ENCODE measurements at regions not wholly inside any gene's neighbourhood (a gene's known extent, or its start where the extent isn't known, plus 50 kb on each side); places are given as distances from the start of the nearest gene placed in this dataset.

DNA sequence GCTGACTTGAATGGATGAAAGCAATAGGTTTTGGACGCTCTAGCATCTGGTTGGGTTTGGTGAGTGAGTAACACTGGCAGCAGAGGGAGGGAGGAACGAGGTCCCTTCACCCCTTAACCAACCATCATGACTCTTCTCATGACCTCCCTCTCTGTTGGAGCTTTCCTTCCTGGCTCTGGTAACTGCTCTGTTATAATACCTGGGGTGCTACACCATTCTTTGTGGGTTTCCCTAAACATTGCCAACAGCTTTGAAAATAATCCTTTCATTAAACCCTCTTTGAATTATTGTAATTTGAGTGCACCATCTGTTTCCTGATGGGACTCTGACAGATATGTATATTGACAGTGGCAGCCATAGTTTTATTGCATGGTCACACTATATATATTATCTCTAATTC, 146.2 kb upstream of the PTPRG start:
- Histone ChIP-seq H3K9me3 (ENCODE audit: control insufficient read depth in 4 of 4, insufficient read depth in 3 of 4, low read length in 3 of 4) (no peaks in the 10 kb centered on the region), H3K27ac (ENCODE audit: low read depth in 1 of 2, low read length in 1 of 2) (no peak overlapping the region), H3K27me3 (ENCODE audit: control insufficient read depth in 3 of 3, insufficient read depth in 3 of 3, low read length in 2 of 3) (no peaks in the 10 kb centered on the region), H3K9ac (ENCODE audit: insufficient read depth in 1 of 2, low read length in 2 of 2) (no peak overlapping the region), H3K4me1 (ENCODE audit: control insufficient read depth in 5 of 5, insufficient read depth in 5 of 5, low read length in 5 of 5) (no peaks in the 10 kb centered on the region), H3K36me3 (ENCODE audit: control insufficient read depth in 4 of 4, insufficient read depth in 4 of 4, low read length in 4 of 4) (no peaks in the 10 kb centered on the region), H3K4me3 (no peak overlapping the region)
- no peak for TF ChIP-seq CTCF (IDR thresholded peaks at IDR 0.05; ENCODE audit: control extremely low read depth, extremely low read depth)
- ATAC-seq (ENCODE audit: insufficient read depth, low FRiP score) = no peak
- 50 to 64% methylated on average over 2 of the region's 2 CpGs for WGBS, 2 donors
- DNase-seq = no peak

- H3K4me1 ChIP-seq (ENCODE audit: control insufficient read depth in 5 of 5, insufficient read depth in 5 of 5, low read length in 5 of 5) = no peaks in the 10 kb centered on the region
- DNase-seq (no peak), ATAC-seq (ENCODE audit: insufficient read depth, low FRiP score) (no peak)
- H3K27ac ChIP-seq (ENCODE audit: low read depth in 1 of 2, low read length in 1 of 2) = no peak overlapping the region
- 89 to 95% methylated on average over 1 of the region's 1 CpG for WGBS, 2 donors
- H3K27me3 ChIP-seq (ENCODE audit: control insufficient read depth in 3 of 3, insufficient read depth in 3 of 3, low read length in 2 of 3) = no peaks in the 10 kb centered on the region
- H3K9ac ChIP-seq (ENCODE audit: insufficient read depth in 1 of 2, low read length in 2 of 2) = no peak overlapping the region
- no peak overlapping the region for H3K4me3 ChIP-seq
- H3K36me3 ChIP-seq (ENCODE audit: control insufficient read depth in 4 of 4, insufficient read depth in 4 of 4, low read length in 4 of 4) = no peaks in the 10 kb centered on the region
- no peaks in the 10 kb centered on the region for H3K9me3 ChIP-seq (ENCODE audit: control insufficient read depth in 4 of 4, insufficient read depth in 3 of 4, low read length in 3 of 4)
- no peak for TF ChIP-seq CTCF (IDR thresholded peaks at IDR 0.05; ENCODE audit: control extremely low read depth, extremely low read depth)
These were observed 144.8 kb upstream of the PTPRG start for GRCh38 chr3:61416618-61417017.

GRCh38 chr3:61417352-61417751, 144.0 kb upstream of the PTPRG start:
- DNase-seq = peak in 2 of 3 donors; percentile 28 to 34
- Histone ChIP-seq H3K4me3 (no peak overlapping the region), H3K9me3 (ENCODE audit: control insufficient read depth in 4 of 4, insufficient read depth in 3 of 4, low read length in 3 of 4) (no peaks in the 10 kb centered on the region), H3K27me3 (ENCODE audit: control insufficient read depth in 3 of 3, insufficient read depth in 3 of 3, low read length in 2 of 3) (no peaks in the 10 kb centered on the region), H3K9ac (ENCODE audit: insufficient read depth in 1 of 2, low read length in 2 of 2) (no peak overlapping the region), H3K27ac (ENCODE audit: low read depth in 1 of 2, low read length in 1 of 2) (no peak overlapping the region), H3K4me1 (ENCODE audit: control insufficient read depth in 5 of 5, insufficient read depth in 5 of 5, low read length in 5 of 5) (no peaks in the 10 kb centered on the region), H3K36me3 (ENCODE audit: control insufficient read depth in 4 of 4, insufficient read depth in 4 of 4, low read length in 4 of 4) (no peaks in the 10 kb centered on the region)
- WGBS, 2 donors = 84 to 91% methylated on average over 2 of the region's 2 CpGs
- TF ChIP-seq CTCF (IDR thresholded peaks at IDR 0.05; ENCODE audit: control extremely low read depth, extremely low read depth) = no peak
- ATAC-seq (ENCODE audit: insufficient read depth, low FRiP score) = no peak

GRCh38 chr3:61420136-61420759, 141.1 kb upstream of the PTPRG start:
- 83 to 90% methylated on average over 4 of the region's 4 CpGs for WGBS, 2 donors
- Histone ChIP-seq H3K9me3 (ENCODE audit: control insufficient read depth in 4 of 4, insufficient read depth in 3 of 4, low read length in 3 of 4) (no peaks in the 10 kb centered on the region), H3K9ac (ENCODE audit: insufficient read depth in 1 of 2, low read length in 2 of 2) (no peak overlapping the region), H3K4me1 (ENCODE audit: control insufficient read depth in 5 of 5, insufficient read depth in 5 of 5, low read length in 5 of 5) (no peaks in the 10 kb centered on the region), H3K36me3 (ENCODE audit: control insufficient read depth in 4 of 4, insufficient read depth in 4 of 4, low read length in 4 of 4) (no peaks in the 10 kb centered on the region), H3K27ac (ENCODE audit: low read depth in 1 of 2, low read length in 1 of 2) (no peak overlapping the region), H3K4me3 (no peak overlapping the region), H3K27me3 (ENCODE audit: control insufficient read depth in 3 of 3, insufficient read depth in 3 of 3, low read length in 2 of 3) (no peaks in the 10 kb centered on the region)
- DNase-seq (no peak), ATAC-seq (ENCODE audit: insufficient read depth, low FRiP score) (no peak)
- no peak for TF ChIP-seq CTCF (IDR thresholded peaks at IDR 0.05; ENCODE audit: control extremely low read depth, extremely low read depth)

All from lung (tissue), 11 donors.